Brain microvascular endothelial cell (primary cell): ENCODE measurements at regions not wholly inside any gene's neighbourhood (a gene's known extent, or its start where the extent isn't known, plus 50 kb on each side); places are given as distances from the start of the nearest gene placed in this dataset.

ENCODE experiments used
- DNase-seq: peaks from one replicate; pipeline ENCODE4 v3.0.0-alpha.2; 2020
- H3K27ac ChIP-seq: fragments of 250-450 bp; sonication (Bioruptor Pico); 2 replicates; pipeline ENCODE4 v1.5.1; 2020; ENCODE audit warnings: mild to moderate bottlenecking, moderate library complexity
- H3K27me3 ChIP-seq: fragments of 250-450 bp; sonication (Bioruptor Pico); replicated peaks from 2 replicates; pipeline ENCODE4 v1.5.1; 2020; ENCODE audit warnings: mild to moderate bottlenecking
- H3K36me3 ChIP-seq: fragments of 250-450 bp; sonication (Bioruptor Pico); replicated peaks from 2 replicates; pipeline ENCODE4 v1.5.1; 2020; ENCODE audit warnings: mild to moderate bottlenecking
- H3K4me3 ChIP-seq: 2 replicates; pipeline ENCODE4 v1.5.1; 2011; ENCODE audit warnings: low read depth, mild to moderate bottlenecking, control low read depth, low read length, moderate library complexity
- in situ Hi-C: cut with HindIII; loops from 2 replicates; pipeline ENCODE4 v1.10.0; 2017; ENCODE audit warnings: low sequenced_read_pairs, low pct_ligation_motif_present
- TF ChIP-seq, protein P1 (sequence below): IDR thresholded peaks from 2 replicates; pipeline ENCODE4 v1.5.1; 2011; ENCODE audit warnings: low read depth, mild to moderate bottlenecking, moderate library complexity, low read length, control low read depth, inconsistent platforms; ENCODE audit errors: missing control alignments

DNA sequence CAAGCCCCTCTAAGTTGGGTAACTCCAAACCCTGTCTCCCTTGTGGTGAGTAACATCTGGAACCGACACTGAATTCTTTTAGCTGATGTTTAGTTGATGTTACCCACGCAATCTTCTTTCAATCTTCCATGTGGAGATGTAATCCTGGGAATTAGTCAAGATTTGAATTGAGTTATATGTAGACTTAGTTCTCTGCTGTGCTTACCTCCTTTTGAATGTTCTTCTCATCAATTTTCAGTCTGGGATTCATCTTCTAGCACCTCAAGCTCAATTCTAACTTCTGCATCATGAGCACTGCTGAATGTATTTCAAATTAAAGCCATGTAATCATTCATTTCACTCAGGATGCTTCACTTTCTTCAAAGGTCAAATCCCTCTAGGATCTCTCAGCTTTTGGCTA is 270.6 kb downstream of the FAM170A start:
- DNase-seq, result no peak
- TF ChIP-seq, protein P1, sequence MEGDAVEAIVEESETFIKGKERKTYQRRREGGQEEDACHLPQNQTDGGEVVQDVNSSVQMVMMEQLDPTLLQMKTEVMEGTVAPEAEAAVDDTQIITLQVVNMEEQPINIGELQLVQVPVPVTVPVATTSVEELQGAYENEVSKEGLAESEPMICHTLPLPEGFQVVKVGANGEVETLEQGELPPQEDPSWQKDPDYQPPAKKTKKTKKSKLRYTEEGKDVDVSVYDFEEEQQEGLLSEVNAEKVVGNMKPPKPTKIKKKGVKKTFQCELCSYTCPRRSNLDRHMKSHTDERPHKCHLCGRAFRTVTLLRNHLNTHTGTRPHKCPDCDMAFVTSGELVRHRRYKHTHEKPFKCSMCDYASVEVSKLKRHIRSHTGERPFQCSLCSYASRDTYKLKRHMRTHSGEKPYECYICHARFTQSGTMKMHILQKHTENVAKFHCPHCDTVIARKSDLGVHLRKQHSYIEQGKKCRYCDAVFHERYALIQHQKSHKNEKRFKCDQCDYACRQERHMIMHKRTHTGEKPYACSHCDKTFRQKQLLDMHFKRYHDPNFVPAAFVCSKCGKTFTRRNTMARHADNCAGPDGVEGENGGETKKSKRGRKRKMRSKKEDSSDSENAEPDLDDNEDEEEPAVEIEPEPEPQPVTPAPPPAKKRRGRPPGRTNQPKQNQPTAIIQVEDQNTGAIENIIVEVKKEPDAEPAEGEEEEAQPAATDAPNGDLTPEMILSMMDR, result no peak
- Histone ChIP-seq H3K36me3 (no peaks in the 10 kb centered on the region), H3K27me3 (no peaks in the 10 kb centered on the region), H3K27ac (no peak overlapping the region), H3K4me3 (no peak overlapping the region)
- in situ Hi-C loops, result no loop called here

DNA sequence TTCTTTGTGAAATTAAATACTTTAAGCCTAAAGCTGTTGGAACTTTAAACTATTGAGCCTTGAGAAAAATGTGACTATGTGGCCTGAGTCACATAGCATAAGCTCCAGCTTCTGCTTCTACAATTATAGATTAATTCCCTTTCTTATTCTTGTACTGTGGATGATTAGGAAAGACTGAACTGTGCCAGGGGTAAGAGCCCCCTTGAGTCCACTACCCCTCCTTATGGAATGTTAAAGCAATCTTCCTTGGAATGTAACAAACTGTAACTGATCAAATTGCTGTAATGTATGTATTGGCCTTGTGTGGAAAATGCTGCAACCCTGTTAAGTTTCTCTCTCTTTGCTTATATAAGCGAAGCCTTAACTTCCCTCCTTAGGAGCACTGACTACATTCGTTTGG is 273.2 kb downstream of the FAM170A start:
- TF ChIP-seq, protein P1, result no peak
- in situ Hi-C loops, result no loop called here
- Histone ChIP-seq H3K4me3 (no peak overlapping the region), H3K27ac (no peak overlapping the region), H3K27me3 (no peaks in the 10 kb centered on the region), H3K36me3 (no peaks in the 10 kb centered on the region)
- no peak for DNase-seq

DNA sequence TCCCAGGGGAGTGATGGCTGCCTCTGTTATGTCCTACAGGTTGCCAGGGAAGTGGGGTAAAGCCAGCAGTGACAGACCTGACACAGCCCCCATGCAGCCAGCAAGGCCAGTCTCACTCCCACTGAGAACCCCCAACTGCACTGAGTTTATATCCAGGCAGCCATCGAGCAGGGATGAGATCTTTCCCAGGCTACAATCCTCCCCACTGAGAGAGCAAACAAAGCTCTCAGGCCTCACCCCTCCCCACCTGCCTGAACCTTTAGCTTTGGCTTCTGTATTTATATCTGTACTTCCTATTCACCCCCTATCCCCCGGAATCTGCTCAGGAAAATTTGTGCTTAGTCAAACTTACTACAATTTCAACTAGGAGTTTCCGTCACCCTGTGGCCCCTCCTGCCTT is 284.1 kb downstream of the FAM170A start:
- DNase-seq, result no peak
- Histone ChIP-seq H3K27ac (no peak overlapping the region), H3K4me3 (no peak overlapping the region), H3K27me3 (no peaks in the 10 kb centered on the region), H3K36me3 (no peaks in the 10 kb centered on the region)
- in situ Hi-C loops, result no loop called here
- TF ChIP-seq, protein P1, result no peak

DNA sequence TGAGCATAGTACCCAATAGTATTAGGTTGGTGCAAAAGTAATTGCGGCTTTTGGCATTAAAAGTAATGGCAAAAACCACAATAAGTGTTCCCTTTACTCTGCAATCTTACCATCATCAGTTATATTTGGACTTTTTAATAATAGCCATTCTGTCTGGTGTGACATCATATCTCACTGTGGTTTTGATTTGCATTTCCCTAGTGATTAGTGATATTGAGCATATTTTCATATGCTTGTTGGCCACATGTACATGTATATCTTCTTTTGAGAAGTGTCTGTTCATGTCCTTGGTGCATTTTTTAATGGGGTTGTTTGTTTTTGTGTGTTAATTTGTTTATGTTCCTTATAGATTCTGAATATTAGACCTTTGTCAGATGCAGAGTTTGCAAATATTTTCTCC is 289.9 kb downstream of the FAM170A start:
- in situ Hi-C loops, result no loop called here
- no peak for DNase-seq
- Histone ChIP-seq H3K27ac (no peak overlapping the region), H3K27me3 (no peaks in the 10 kb centered on the region), H3K36me3 (no peaks in the 10 kb centered on the region), H3K4me3 (no peak overlapping the region)
- TF ChIP-seq, protein P1, result no peak

DNA sequence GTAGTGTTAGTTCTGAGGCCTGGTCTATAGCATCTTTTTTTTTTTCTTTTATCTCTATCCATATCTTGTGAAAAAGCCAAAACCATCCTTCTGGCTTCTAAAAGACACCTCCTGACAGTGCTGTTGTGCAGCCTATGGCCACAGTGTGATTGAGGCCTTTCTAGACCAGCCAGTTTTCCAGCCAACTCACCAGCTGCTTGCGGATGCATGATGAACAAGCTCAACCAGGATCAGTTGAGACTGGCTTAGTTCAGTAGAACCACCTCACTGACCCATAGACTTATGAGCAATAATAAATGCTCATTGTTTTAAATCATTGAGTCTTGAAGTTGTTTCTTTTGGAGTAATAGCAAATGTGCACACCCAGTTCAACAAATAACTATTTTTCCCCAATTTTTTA is 296.9 kb downstream of the FAM170A start:
- Histone ChIP-seq H3K36me3 (no peaks in the 10 kb centered on the region), H3K27me3 (no peaks in the 10 kb centered on the region), H3K27ac (no peak overlapping the region), H3K4me3 (no peak overlapping the region)
- no peak for DNase-seq
- TF ChIP-seq, protein P1, result no peak
- in situ Hi-C loops, result no loop called here

DNA sequence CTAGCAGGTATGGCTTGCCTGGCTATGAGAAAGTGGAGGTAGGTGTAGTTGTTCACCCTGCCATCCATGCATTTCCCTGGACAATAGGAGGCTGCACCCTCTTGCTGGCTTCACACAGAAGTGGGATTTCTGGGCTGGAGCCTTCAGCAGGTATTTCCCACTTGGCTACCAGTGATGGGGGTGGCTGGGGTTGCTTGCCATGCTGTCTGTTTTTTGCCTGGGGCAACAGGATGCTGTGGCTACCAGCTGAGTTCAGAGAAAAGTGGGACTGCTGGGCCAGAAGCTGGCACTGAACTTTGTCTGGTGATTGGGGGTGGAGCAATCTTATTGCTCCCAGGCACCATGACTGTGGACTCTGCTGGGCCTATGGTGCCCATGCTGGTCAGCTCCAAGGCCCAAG is 299.6 kb downstream of the FAM170A start:
- no peak overlapping the region for H3K4me3 ChIP-seq
- TF ChIP-seq, protein P1, result no peak
- no peak for DNase-seq
- no peak overlapping the region for H3K27ac ChIP-seq
- no peaks in the 10 kb centered on the region for H3K27me3 ChIP-seq
- in situ Hi-C loops, result no loop called here
- no peaks in the 10 kb centered on the region for H3K36me3 ChIP-seq
